GM12873 (cell line): ENCODE measurements at regions not wholly inside any gene's neighbourhood (a gene's known extent, or its start where the extent isn't known, plus 50 kb on each side); places are given as distances from the start of the nearest gene placed in this dataset.

Source experiments
- TF ChIP-seq, protein P1 (sequence below): IDR thresholded peaks from 2 replicates; pipeline ENCODE4 v1.5.1; 2012; ENCODE audit warnings: low read depth, mild to moderate bottlenecking, moderate library complexity, low read length, control low read depth; ENCODE audit not compliant: insufficient read depth; ENCODE audit errors: missing control alignments

DNA sequence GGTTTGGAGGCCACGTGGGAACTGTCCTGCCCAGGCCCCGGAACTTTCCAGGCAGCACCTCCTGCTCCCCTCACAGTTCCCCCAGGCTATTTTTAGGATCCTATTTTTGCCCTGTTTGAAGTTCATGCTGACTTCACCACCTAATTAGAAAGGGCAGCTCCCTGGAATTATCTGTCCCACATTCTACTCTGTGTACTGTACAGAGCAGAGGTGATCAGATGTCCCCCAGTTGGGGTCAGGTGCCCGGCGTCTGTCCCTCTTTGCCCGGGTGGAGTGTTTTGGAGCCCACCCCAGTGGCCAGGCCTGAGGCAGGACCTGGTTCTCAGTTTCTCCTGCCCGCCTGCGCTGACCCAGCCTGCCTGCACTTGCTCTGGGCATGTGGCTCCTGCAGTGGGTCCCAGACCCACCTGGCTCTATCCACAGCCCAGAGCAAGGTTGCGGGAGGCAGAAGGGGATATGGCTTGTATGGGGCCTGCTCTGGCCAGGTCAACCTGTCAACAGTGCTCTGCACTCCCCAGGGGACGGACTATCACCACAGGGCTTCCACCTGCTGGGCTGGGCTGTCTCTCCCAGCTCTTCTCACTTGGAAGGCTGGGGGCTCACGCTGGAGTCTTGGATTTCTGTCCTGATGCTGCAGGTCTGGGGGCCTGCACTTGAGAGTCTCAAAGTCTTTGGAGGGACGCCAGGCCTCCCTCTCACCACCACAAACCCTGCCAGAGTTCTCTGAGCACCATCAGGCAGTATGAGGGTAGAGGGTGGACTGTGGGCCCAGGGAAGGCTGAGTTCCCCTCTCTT is 268.3 kb downstream of the GADD45G start:
- TF ChIP-seq, protein P1, sequence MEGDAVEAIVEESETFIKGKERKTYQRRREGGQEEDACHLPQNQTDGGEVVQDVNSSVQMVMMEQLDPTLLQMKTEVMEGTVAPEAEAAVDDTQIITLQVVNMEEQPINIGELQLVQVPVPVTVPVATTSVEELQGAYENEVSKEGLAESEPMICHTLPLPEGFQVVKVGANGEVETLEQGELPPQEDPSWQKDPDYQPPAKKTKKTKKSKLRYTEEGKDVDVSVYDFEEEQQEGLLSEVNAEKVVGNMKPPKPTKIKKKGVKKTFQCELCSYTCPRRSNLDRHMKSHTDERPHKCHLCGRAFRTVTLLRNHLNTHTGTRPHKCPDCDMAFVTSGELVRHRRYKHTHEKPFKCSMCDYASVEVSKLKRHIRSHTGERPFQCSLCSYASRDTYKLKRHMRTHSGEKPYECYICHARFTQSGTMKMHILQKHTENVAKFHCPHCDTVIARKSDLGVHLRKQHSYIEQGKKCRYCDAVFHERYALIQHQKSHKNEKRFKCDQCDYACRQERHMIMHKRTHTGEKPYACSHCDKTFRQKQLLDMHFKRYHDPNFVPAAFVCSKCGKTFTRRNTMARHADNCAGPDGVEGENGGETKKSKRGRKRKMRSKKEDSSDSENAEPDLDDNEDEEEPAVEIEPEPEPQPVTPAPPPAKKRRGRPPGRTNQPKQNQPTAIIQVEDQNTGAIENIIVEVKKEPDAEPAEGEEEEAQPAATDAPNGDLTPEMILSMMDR: no peak

- TF ChIP-seq, protein P1: no peak
Observed at GRCh38 chr9:89873801-89874200, 269.0 kb downstream of the GADD45G start.

GRCh38 chr9:89874351-89875321 is 269.8 kb downstream of the GADD45G start:
- TF ChIP-seq, protein P1: no peak

- TF ChIP-seq, protein P1: no peak
Observed at GRCh38 chr9:89877051-89878002, 272.5 kb downstream of the GADD45G start.

GRCh38 chr9:89878003-89878411 is 273.2 kb downstream of the GADD45G start:
- TF ChIP-seq, protein P1: no peak

- TF ChIP-seq, protein P1: no peak
Observed at GRCh38 chr9:89878687-89879086, 273.9 kb downstream of the GADD45G start.

DNA sequence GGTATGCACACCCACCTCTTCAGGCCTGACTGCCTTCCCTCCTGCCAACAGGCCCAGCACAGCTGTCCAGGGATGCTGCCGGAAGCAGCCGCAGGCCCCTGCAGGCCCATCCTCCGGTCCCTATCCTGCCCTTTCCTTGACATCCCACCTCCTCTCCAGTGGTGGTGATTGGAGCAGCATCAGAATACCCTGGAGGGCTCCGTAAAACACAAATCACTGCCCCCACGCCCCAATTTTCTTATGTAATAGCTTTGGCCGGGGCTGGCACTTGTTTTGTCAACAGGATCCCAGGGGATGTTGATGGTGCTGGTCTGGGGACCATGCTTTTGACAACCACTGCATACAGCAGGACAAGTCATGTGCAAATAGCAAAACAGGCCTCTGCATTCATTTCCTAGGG is 274.5 kb downstream of the GADD45G start:
- TF ChIP-seq, protein P1: no peak
